ENCODE measurements at regions not wholly inside any gene's neighbourhood (a gene's known extent, or its start where the extent isn't known, plus 50 kb on each side); places are given as distances from the start of the nearest gene placed in this dataset.

DNA sequence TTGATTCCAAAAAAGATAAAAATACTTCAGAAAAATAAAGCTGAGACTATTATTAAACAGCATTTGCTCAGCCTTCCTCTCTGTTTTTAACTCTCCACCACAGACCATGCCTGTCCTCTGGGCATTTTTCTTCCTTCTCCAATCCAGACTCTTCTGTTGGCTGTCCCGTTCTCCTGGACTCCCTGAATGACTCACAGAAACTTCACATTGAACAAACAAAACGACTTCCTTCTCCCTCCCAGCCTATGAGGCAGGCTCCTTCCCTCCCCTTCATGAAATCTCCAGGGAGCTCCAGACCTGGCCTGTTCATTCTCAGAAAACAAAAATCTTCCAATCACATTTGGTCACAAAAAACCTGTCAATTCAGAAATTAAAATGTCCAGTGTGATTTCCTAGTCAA is 421.3 kb downstream of the NPHP4 start:
- TF ChIP-seq POLR2AphosphoS5 (IDR thresholded peaks at IDR 0.05): no peak
- no peak for TF ChIP-seq POLR2A (IDR thresholded peaks at IDR 0.05)

Measured in breast epithelium (tissue), 3 donors.